Skeletal muscle tissue (tissue), 3 donors: ENCODE measurements at regions not wholly inside any gene's neighbourhood (a gene's known extent, or its start where the extent isn't known, plus 50 kb on each side); places are given as distances from the start of the nearest gene placed in this dataset.
"Not testable (repeated sequence)": the region's sequence is repeated elsewhere in the genome, so short reads cannot be mapped to it uniquely, and the experiment has no call there.

Experiments used
- H3K27ac ChIP-seq: one replicate; pipeline ENCODE4 v1.7.0; 2013; ENCODE audit warnings: mild to moderate bottlenecking, low read depth, low read length, inconsistent platforms
- H3K27me3 ChIP-seq, 3 donors: one replicate each; pipeline ENCODE4 v1.7.0; 2013; ENCODE audit warnings: low read length in 3 of 3; ENCODE audit not compliant: control insufficient read depth in 3 of 3, insufficient read depth in 3 of 3
- H3K36me3 ChIP-seq, 3 donors: one replicate each; pipeline ENCODE4 v1.7.0; 2013; ENCODE audit warnings: low read length in 3 of 3; ENCODE audit not compliant: control insufficient read depth in 3 of 3, insufficient read depth in 3 of 3
- H3K4me1 ChIP-seq, 3 donors: one replicate each; pipeline ENCODE4 v1.7.0; 2013; ENCODE audit warnings: low read length in 3 of 3, mild to moderate bottlenecking in 3 of 3; ENCODE audit not compliant: control insufficient read depth in 3 of 3, insufficient read depth in 3 of 3
- H3K4me3 ChIP-seq, 3 donors: one replicate each; pipeline ENCODE4 v1.7.0; 2013; ENCODE audit warnings: low read length in 3 of 3
- H3K9ac ChIP-seq, 3 donors: one replicate each; pipeline ENCODE4 v1.7.0; 2013; ENCODE audit warnings: low read length in 3 of 3, mild to moderate bottlenecking in 3 of 3, moderate library complexity in 2 of 3, low read depth in 1 of 3
- H3K9me3 ChIP-seq, 3 donors: one replicate each; pipeline ENCODE4 v1.7.0; 2013; ENCODE audit warnings: low read length in 3 of 3; ENCODE audit not compliant: control insufficient read depth in 3 of 3
- donor health status: Osteomylitis.

DNA sequence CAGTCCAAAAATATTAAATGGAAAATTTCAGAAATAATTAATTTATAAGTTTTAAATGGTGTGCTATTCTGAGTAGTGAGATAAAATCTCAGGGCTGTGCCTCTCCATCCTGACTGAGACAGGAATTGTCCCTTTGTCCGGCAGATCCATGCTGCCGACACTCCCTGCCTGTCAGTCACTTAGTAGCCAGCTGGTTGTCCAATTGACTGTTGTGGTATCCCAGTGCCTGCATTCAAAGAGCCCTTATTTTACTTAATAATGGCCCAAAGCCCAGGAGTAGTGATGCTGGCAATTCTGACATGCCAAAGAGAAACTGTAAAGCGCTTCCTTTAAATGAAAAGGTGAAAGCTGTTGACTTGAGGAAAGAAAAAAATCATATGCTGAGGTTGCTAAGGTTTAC is 157.5 kb downstream of the ENC1 start:
- Histone ChIP-seq H3K9ac (no peak overlapping the region), H3K9me3 (no peaks in the 10 kb centered on the region), H3K36me3 (no peaks in the 10 kb centered on the region), H3K27me3 (no peaks in the 10 kb centered on the region), H3K27ac (no peak overlapping the region), H3K4me3 (no peak overlapping the region), H3K4me1 (no peaks in the 10 kb centered on the region)

GRCh38 chr5:74482523-74482922 is 158.0 kb downstream of the ENC1 start:
- no peaks in the 10 kb centered on the region for H3K4me1 ChIP-seq
- H3K4me3 ChIP-seq: no peak overlapping the region

GRCh38 chr5:74481357-74481756 is 159.2 kb downstream of the ENC1 start:
- not testable (repeated sequence) for H3K4me3 ChIP-seq, H3K36me3 ChIP-seq, H3K27ac ChIP-seq, H3K27me3 ChIP-seq, H3K9me3 ChIP-seq, H3K4me1 ChIP-seq, H3K9ac ChIP-seq

More at GRCh38 chr5:74482523-74482922, 158.0 kb downstream of the ENC1 start:
- Histone ChIP-seq H3K36me3 (no peaks in the 10 kb centered on the region), H3K27ac (no peak overlapping the region), H3K9me3 (no peaks in the 10 kb centered on the region), H3K9ac (no peak overlapping the region), H3K27me3 (no peaks in the 10 kb centered on the region)

DNA sequence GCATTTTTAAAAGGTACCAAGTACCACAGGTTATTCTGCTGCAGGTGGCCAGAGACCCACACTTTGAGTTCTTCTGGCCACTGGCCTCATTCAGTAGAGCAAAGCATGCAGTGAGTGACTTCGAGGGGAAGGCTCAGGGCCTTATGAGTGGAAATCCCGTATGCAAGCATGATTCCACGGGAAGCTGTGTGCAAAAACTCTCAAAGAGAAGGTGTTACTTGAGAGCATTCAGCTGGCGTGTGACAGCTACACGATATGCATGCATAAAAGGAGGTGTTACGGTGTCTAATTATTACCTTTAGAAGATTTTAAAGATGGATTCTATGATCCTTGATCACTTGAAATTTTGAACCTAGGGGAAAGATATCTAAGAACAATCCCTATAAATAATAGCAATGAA is 160.3 kb downstream of the ENC1 start:
- Histone ChIP-seq H3K9ac (no peak overlapping the region), H3K27me3 (no peaks in the 10 kb centered on the region), H3K27ac (no peak overlapping the region), H3K9me3 (no peaks in the 10 kb centered on the region), H3K36me3 (no peaks in the 10 kb centered on the region), H3K4me3 (no peak overlapping the region), H3K4me1 (no peaks in the 10 kb centered on the region)

DNA sequence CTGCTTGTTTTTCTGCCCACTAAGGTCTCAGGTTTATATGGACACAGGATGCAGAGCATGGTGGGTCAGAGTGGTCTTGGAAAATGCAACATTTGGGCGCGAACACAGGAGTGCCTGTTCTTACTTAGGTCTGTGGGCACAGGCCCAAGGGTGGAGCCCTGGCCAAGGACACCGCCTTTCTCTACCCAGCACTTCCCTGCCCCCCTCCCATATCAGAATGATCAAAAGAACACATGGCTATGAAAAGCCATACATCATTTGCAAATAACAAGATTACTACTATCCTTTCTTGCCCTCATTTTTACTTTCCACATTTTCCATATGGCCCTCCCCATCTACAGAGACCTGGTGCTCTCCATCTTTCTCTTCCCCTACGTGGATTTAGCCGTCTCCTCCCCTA is 162.2 kb downstream of the ENC1 start:
- Histone ChIP-seq H3K9me3 (no peaks in the 10 kb centered on the region), H3K4me3 (no peak overlapping the region), H3K4me1 (no peaks in the 10 kb centered on the region), H3K9ac (no peak overlapping the region), H3K27ac (no peak overlapping the region), H3K27me3 (no peaks in the 10 kb centered on the region), H3K36me3 (no peaks in the 10 kb centered on the region)

GRCh38 chr5:74477761-74478160 is 162.8 kb downstream of the ENC1 start:
- H3K4me1 ChIP-seq: no peaks in the 10 kb centered on the region
- no peak overlapping the region for H3K27ac ChIP-seq
- H3K9me3 ChIP-seq: no peaks in the 10 kb centered on the region
- H3K36me3 ChIP-seq: no peaks in the 10 kb centered on the region
- no peak overlapping the region for H3K9ac ChIP-seq
- no peak overlapping the region for H3K4me3 ChIP-seq
- no peaks in the 10 kb centered on the region for H3K27me3 ChIP-seq

DNA sequence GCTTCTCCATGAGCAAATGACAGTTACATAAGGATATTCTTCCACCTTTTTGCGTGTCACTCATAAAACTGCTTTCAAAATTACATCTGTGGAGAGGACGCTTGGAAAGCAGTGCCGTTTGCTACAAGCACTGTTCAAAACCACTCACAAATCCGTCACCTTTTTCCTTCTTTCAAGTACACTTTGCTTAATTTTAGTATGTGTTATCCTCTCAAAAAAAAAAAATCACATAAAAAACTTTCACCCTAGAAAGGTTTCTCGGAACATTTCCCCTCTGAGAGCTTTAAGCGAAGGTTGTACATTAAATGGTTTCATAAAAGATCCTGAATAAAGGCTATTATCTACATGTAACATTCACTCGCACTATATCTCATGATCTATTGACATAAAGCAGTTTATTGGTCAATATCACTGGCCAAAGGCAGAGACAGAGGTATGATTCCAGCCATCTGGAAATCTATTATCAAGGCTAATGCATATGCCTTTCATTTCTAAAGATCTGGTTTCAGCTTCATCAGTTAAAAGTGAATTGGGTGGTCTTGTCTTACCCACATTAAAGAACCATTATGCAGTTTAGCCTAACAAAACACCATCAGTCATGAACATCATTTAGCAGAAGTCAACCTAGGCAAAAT is 163.6 kb downstream of the ENC1 start:
- Histone ChIP-seq H3K4me1 (no peaks in the 10 kb centered on the region), H3K27ac (no peak overlapping the region), H3K4me3 (no peak overlapping the region), H3K9ac (no peak overlapping the region), H3K36me3 (no peaks in the 10 kb centered on the region), H3K9me3 (no peaks in the 10 kb centered on the region), H3K27me3 (no peaks in the 10 kb centered on the region)

DNA sequence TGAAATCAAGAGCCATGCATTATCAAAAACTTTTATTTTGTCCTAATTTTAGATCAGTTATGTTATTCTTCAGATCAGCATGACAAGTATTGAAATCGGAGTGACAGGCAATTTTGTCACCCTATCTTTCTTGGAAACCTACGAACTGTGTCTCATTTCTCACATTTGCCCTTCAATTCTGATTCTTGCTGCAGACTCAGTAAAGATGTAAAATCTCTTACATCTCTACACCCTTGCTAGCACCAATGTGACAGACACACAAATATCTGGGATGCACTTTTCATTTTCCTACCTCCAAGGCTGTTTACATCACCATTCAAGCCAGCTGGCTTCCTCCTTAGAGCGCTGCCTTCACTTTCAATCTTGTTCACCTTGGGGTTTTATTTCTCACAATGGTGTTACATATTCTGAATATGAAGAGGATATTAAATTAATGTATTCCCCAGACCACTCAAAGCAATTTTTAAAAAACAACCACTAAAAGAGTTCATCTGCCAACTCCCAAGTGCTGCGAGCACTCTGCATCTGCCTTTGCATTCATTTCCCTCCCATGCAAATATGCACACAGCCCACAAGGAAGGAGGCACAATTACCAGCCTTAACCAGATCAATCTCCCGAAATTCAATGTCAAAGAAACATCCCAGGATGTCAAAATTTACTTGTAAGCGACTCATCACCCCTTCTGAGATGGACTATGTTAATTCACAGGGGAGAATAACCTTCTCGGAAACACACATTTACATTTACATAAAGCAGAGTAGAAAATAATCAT is 164.3 kb downstream of the ENC1 start:
- Histone ChIP-seq H3K4me1 (no peaks in the 10 kb centered on the region), H3K9me3 (no peaks in the 10 kb centered on the region), H3K27ac (no peak overlapping the region), H3K4me3 (no peak overlapping the region), H3K36me3 (no peaks in the 10 kb centered on the region), H3K9ac (no peak overlapping the region), H3K27me3 (no peaks in the 10 kb centered on the region)

DNA sequence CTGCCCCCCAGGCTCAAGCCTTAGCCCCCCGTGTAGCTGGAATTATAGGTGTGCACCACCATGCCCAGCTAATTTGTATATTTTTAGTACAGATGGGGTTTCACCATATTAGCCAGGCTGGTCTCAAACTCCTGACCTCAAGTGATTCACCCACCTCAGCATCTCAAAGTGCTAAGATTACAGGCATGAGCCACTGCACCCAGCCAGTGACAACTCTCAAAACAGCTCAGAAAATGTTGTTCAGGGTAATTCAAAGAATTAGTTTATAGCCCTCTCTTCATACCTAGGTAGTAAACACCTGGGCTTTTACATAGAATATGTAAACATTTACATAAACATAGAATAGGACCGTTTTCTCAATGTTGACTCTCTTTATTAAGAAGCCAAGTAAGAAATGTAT is 168.7 kb downstream of the ENC1 start:
- Histone ChIP-seq H3K9ac (no peak overlapping the region), H3K4me1 (no peaks in the 10 kb centered on the region), H3K27me3 (no peaks in the 10 kb centered on the region), H3K4me3 (no peak overlapping the region), H3K9me3 (no peaks in the 10 kb centered on the region), H3K27ac (no peak overlapping the region), H3K36me3 (no peaks in the 10 kb centered on the region)

- H3K27me3 ChIP-seq: no peaks in the 10 kb centered on the region
- no peak overlapping the region for H3K4me3 ChIP-seq
- no peaks in the 10 kb centered on the region for H3K4me1 ChIP-seq
- no peak overlapping the region for H3K9ac ChIP-seq
- H3K9me3 ChIP-seq: no peaks in the 10 kb centered on the region
- no peak overlapping the region for H3K27ac ChIP-seq
- H3K36me3 ChIP-seq: no peaks in the 10 kb centered on the region
Observed at GRCh38 chr5:74469234-74469994, 171.1 kb downstream of the ENC1 start.
